CD14-positive monocyte (primary cell): ENCODE measurements at regions not wholly inside any gene's neighbourhood (a gene's known extent, or its start where the extent isn't known, plus 50 kb on each side); places are given as distances from the start of the nearest gene placed in this dataset.
"Not testable (repeated sequence)": the region's sequence is repeated elsewhere in the genome, so short reads cannot be mapped to it uniquely, and the experiment has no call there.

Experiments used
- DNase-seq, 3 donors: peaks; one replicate each; pipeline ENCODE4 v3.0.0-alpha.2; 2011 to 2022
- H2AFZ ChIP-seq: 2 replicates; pipeline ENCODE4 v1.6.0; 2012; ENCODE audit warnings: mild to moderate bottlenecking, low read depth, low read length, inconsistent platforms; ENCODE audit not compliant: insufficient read depth, poor library complexity, severe bottlenecking
- H3K27ac ChIP-seq, 2 donors: 1 replicate in 1 of 2; 2 replicates in 1 of 2; pipeline ENCODE4 v1.5.1; 2012 to 2013; ENCODE audit warnings: low read length in 2 of 2, control low read depth in 1 of 2, inconsistent platforms in 1 of 2, low read depth in 1 of 2, mild to moderate bottlenecking in 1 of 2
- H3K27me3 ChIP-seq, 2 donors: one replicate each; pipeline versions ENCODE4 v1.6.0 to v1.6.1; 2011 to 2013; ENCODE audit warnings: low read length in 2 of 2; ENCODE audit not compliant: control insufficient read depth in 2 of 2, insufficient read depth in 2 of 2
- H3K36me3 ChIP-seq, 2 donors: replicated peaks in 1 of 2; 1 replicate in 1 of 2; 2 replicates in 1 of 2; pipeline versions ENCODE4 v1.5.1 to v1.6.1; 2012 to 2013; ENCODE audit warnings: low read length in 2 of 2, control low read depth in 1 of 2, inconsistent platforms in 1 of 2, mild to moderate bottlenecking in 1 of 2; ENCODE audit not compliant: insufficient read depth in 2 of 2, control insufficient read depth in 1 of 2
- H3K4me1 ChIP-seq, 2 donors: 1 replicate in 1 of 2; 2 replicates in 1 of 2; pipeline versions ENCODE4 v1.5.1 to v1.6.1; 2012 to 2013; ENCODE audit warnings: low read length in 2 of 2, control low read depth in 1 of 2, inconsistent platforms in 1 of 2, mild to moderate bottlenecking in 1 of 2, moderate library complexity in 1 of 2; ENCODE audit not compliant: insufficient read depth in 2 of 2, control insufficient read depth in 1 of 2
- H3K4me2 ChIP-seq: replicated peaks from 2 replicates; pipeline ENCODE3; 2012; ENCODE audit warnings: low read length, moderate library complexity, mild to moderate bottlenecking; ENCODE audit not compliant: poor library complexity, severe bottlenecking; ENCODE audit errors: extremely low read depth
- H3K4me3 ChIP-seq, 3 experiments: fragments of 200-600 bp in 1 of 3; sonication (generic) in 1 of 3; replicated peaks in 1 of 3; 1 replicate in 2 of 3; 2 replicates in 1 of 3; pipeline ENCODE4 v1.5.1; 2011 to 2013; ENCODE audit warnings: low read length in 3 of 3, mild to moderate bottlenecking in 3 of 3, control low read depth in 2 of 3, low read depth in 2 of 3, inconsistent platforms in 1 of 3, moderate library complexity in 1 of 3
- H3K79me2 ChIP-seq: 2 replicates; pipeline ENCODE4 v1.6.0; 2012; ENCODE audit warnings: mild to moderate bottlenecking, control low read depth, inconsistent platforms, low read length, moderate library complexity; ENCODE audit not compliant: insufficient read depth
- H3K9ac ChIP-seq: 2 replicates; pipeline ENCODE4 v1.6.0; 2017; ENCODE audit warnings: low read length, mild to moderate bottlenecking; ENCODE audit not compliant: insufficient read depth, poor library complexity, severe bottlenecking
- H3K9me3 ChIP-seq, 2 donors: replicated peaks in 1 of 2; 1 replicate in 1 of 2; 2 replicates in 1 of 2; pipeline versions ENCODE4 v1.5.1 to v1.6.1; 2012 to 2013; ENCODE audit warnings: low read length in 2 of 2, control low read depth in 1 of 2; ENCODE audit not compliant: control insufficient read depth in 1 of 2, insufficient read depth in 1 of 2
- H4K20me1 ChIP-seq: 2 replicates; pipeline ENCODE4 v1.6.0; 2012; ENCODE audit warnings: mild to moderate bottlenecking, low read length, control low read depth, moderate library complexity; ENCODE audit not compliant: insufficient read depth
- H3K27ac Mint-ChIP-seq, 7 donors: one replicate each; pipeline ENCODE4 v1.8.0; 2020; ENCODE audit warnings: mild to moderate bottlenecking in 7 of 7, mixed read lengths in 7 of 7, moderate library complexity in 6 of 7, inconsistent platforms in 2 of 7
- H3K27me3 Mint-ChIP-seq, 3 donors: one replicate each; pipeline ENCODE4 v1.8.0; 2021 to 2022; ENCODE audit warnings: low read depth in 3 of 3, mild to moderate bottlenecking in 3 of 3, mixed read lengths in 3 of 3, moderate library complexity in 3 of 3, inconsistent platforms in 1 of 3
- H3K36me3 Mint-ChIP-seq, 2 donors: one replicate each; pipeline ENCODE4 v1.8.0; 2020; ENCODE audit warnings: mixed read lengths in 2 of 2, inconsistent platforms in 1 of 2, mild to moderate bottlenecking in 1 of 2
- H3K4me1 Mint-ChIP-seq: one replicate; pipeline ENCODE4 v1.8.0; 2020; ENCODE audit warnings: mild to moderate bottlenecking, mixed read lengths
- H3K4me3 Mint-ChIP-seq, 2 donors: one replicate each; pipeline ENCODE4 v1.8.0; 2020; ENCODE audit warnings: mild to moderate bottlenecking in 2 of 2, mixed read lengths in 2 of 2, moderate library complexity in 1 of 2
- H3K9me3 Mint-ChIP-seq, 7 donors: one replicate each; pipeline ENCODE4 v1.8.0; 2020 to 2022; ENCODE audit warnings: mixed read lengths in 7 of 7, mild to moderate bottlenecking in 6 of 7, moderate library complexity in 6 of 7, inconsistent platforms in 2 of 7
- CTCF ChIP-seq: fragments of 200-600 bp; IDR thresholded peaks from one replicate; pipeline ENCODE4 v1.8.0; 2022; ENCODE audit warnings: antibody characterized with exemption, mild to moderate bottlenecking
- WGBS: methylation state at CpG from one replicate; pipeline ENCODE4 v1.1.5; 2013; ENCODE audit warnings: missing lambda C conversion rate; ENCODE audit not compliant: insufficient coverage; 5-methylcytosine and 5-hydroxymethylcytosine counted together
- intact Hi-C, 2 donors: fragments of 100-400 bp; cut with micrococcal nuclease; formaldehyde crosslinking; loops; one replicate each; pipeline versions ENCODE4 v1.15.0 to v1.15.1; 2023

- Histone ChIP-seq H3K79me2 (no peaks in the 10 kb centered on the region), H3K9me3 (peaks cover 0 to 4% of the 10 kb centered on the region in 2 donors), H3K4me2 (no peak overlapping the region), H3K27ac (no peak overlapping the region), H3K27me3 (no peaks in the 10 kb centered on the region), H3K4me1 (no peaks in the 10 kb centered on the region), H4K20me1 (no peaks in the 10 kb centered on the region), H3K4me3 (no peak overlapping the region), H3K9ac (no peak overlapping the region), H2AFZ (no peak overlapping the region), H3K36me3 (no peaks in the 10 kb centered on the region)
- H3K27ac Mint-ChIP-seq: no peak overlapping the region
- H3K36me3 Mint-ChIP-seq: no peaks in the 10 kb centered on the region
- no peak for DNase-seq
- WGBS: no CpG with 5 or more reads among the region's 2 CpGs
- peaks cover 0 to 10% (median 5%) of the 10 kb centered on the region in 7 donors for H3K9me3 Mint-ChIP-seq
- TF ChIP-seq CTCF: no peak
- no peak overlapping the region for H3K4me3 Mint-ChIP-seq
- no peaks in the 10 kb centered on the region for H3K27me3 Mint-ChIP-seq
- intact Hi-C loops: no loop called here
- no peaks in the 10 kb centered on the region for H3K4me1 Mint-ChIP-seq
Measured at GRCh38 chr2:153403940-153404339, 74.6 kb downstream of the RPRM start.

- H3K9ac ChIP-seq, intact Hi-C loops, H3K36me3 Mint-ChIP-seq, H3K27me3 ChIP-seq, H3K9me3 ChIP-seq, H3K36me3 ChIP-seq, DNase-seq, H3K27ac Mint-ChIP-seq, H3K4me2 ChIP-seq, H2AFZ ChIP-seq, H3K79me2 ChIP-seq, H4K20me1 ChIP-seq, H3K27me3 Mint-ChIP-seq, H3K4me1 Mint-ChIP-seq, H3K4me3 ChIP-seq, H3K27ac ChIP-seq, H3K4me1 ChIP-seq, H3K4me3 Mint-ChIP-seq: not testable (repeated sequence)
- peaks cover 0 to 10% (median 5%) of the 10 kb centered on the region in 7 donors for H3K9me3 Mint-ChIP-seq
- WGBS: 82% methylated on average over 12 of the region's 14 CpGs
Measured at GRCh38 chr2:153403352-153403751, 75.2 kb downstream of the RPRM start.
